ENCODE measurements at regions not wholly inside any gene's neighbourhood (a gene's known extent, or its start where the extent isn't known, plus 50 kb on each side); places are given as distances from the start of the nearest gene placed in this dataset.

DNA sequence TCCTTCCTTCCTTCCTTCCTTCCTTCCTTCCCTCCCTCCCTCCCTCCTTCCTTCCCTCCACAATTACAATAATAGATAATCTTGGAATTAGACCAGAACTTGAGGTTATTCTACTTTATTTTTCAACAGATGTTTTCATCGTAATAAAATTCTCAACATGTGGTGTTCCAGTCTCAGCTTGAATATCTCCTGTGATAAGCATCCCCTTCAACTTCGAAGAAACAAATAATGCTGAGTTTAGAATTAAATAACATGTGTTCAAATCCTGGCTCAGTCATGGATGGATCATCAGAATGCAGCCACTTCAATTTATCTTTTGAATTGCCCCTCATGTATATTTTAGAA, 91.4 kb upstream of the PAPPA start:
- TF ChIP-seq, protein P1, sequence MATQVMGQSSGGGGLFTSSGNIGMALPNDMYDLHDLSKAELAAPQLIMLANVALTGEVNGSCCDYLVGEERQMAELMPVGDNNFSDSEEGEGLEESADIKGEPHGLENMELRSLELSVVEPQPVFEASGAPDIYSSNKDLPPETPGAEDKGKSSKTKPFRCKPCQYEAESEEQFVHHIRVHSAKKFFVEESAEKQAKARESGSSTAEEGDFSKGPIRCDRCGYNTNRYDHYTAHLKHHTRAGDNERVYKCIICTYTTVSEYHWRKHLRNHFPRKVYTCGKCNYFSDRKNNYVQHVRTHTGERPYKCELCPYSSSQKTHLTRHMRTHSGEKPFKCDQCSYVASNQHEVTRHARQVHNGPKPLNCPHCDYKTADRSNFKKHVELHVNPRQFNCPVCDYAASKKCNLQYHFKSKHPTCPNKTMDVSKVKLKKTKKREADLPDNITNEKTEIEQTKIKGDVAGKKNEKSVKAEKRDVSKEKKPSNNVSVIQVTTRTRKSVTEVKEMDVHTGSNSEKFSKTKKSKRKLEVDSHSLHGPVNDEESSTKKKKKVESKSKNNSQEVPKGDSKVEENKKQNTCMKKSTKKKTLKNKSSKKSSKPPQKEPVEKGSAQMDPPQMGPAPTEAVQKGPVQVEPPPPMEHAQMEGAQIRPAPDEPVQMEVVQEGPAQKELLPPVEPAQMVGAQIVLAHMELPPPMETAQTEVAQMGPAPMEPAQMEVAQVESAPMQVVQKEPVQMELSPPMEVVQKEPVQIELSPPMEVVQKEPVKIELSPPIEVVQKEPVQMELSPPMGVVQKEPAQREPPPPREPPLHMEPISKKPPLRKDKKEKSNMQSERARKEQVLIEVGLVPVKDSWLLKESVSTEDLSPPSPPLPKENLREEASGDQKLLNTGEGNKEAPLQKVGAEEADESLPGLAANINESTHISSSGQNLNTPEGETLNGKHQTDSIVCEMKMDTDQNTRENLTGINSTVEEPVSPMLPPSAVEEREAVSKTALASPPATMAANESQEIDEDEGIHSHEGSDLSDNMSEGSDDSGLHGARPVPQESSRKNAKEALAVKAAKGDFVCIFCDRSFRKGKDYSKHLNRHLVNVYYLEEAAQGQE (IDR thresholded peaks at IDR 0.05; ENCODE audit: low read depth), result no peak
- TF ChIP-seq CREB1 (IDR thresholded peaks at IDR 0.05; ENCODE audit: low read depth) (no peak), TAF1 (IDR thresholded peaks at IDR 0.05; ENCODE audit: low read depth) (no peak), CEBPB (IDR thresholded peaks at IDR 0.05) (no peak), TCF12 (IDR thresholded peaks at IDR 0.05; ENCODE audit: low read depth) (no peak), EP300 (IDR thresholded peaks at IDR 0.05; ENCODE audit: borderline replicate concordance) (no peak), RAD21 (IDR thresholded peaks at IDR 0.05; ENCODE audit: low read depth) (no peak), TEAD4 (IDR thresholded peaks at IDR 0.05) (no peak), NFIC (IDR thresholded peaks at IDR 0.05) (no peak), EGR1 (IDR thresholded peaks at IDR 0.05) (no peak), ZBTB7A (IDR thresholded peaks at IDR 0.05; ENCODE audit: low read depth) (no peak)
- TF ChIP-seq, protein P2, sequence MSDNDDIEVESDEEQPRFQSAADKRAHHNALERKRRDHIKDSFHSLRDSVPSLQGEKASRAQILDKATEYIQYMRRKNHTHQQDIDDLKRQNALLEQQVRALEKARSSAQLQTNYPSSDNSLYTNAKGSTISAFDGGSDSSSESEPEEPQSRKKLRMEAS (IDR thresholded peaks at IDR 0.05), result no peak
- TF ChIP-seq, protein P3, sequence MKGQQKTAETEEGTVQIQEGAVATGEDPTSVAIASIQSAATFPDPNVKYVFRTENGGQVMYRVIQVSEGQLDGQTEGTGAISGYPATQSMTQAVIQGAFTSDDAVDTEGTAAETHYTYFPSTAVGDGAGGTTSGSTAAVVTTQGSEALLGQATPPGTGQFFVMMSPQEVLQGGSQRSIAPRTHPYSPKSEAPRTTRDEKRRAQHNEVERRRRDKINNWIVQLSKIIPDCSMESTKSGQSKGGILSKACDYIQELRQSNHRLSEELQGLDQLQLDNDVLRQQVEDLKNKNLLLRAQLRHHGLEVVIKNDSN (IDR thresholded peaks at IDR 0.05), result no peak
